ENCODE measurements at regions not wholly inside any gene's neighbourhood (a gene's known extent, or its start where the extent isn't known, plus 50 kb on each side); places are given as distances from the start of the nearest gene placed in this dataset.
"Not testable (repeated sequence)": the region's sequence is repeated elsewhere in the genome, so short reads cannot be mapped to it uniquely, and the experiment has no call there.

- H3K36me3 Mint-ChIP-seq (ENCODE audit: unreplicated experiment): no peaks in the 10 kb centered on the region
- H3K4me1 Mint-ChIP-seq (ENCODE audit: low read depth, unreplicated experiment): peaks cover 5% of the 10 kb centered on the region
- peaks cover 1% of the 10 kb centered on the region for H3K27me3 Mint-ChIP-seq (ENCODE audit: unreplicated experiment)
- TF ChIP-seq CTCF (IDR thresholded peaks at IDR 0.05; ENCODE audit: partially characterized antibody, unreplicated experiment): no peak
- H3K9me3 Mint-ChIP-seq (ENCODE audit: unreplicated experiment): peaks cover 2% of the 10 kb centered on the region
- no peak overlapping the region for H3K4me3 Mint-ChIP-seq (ENCODE audit: unreplicated experiment)
- DNase-seq: no peak
- no peak overlapping the region for H3K27ac Mint-ChIP-seq (ENCODE audit: unreplicated experiment)
Observed at GRCh38 chr2:236355911-236356310, 91.7 kb upstream of the ASB18 start.

- H3K4me3 Mint-ChIP-seq (ENCODE audit: unreplicated experiment); H3K4me1 Mint-ChIP-seq (ENCODE audit: low read depth, unreplicated experiment); H3K27ac Mint-ChIP-seq (ENCODE audit: unreplicated experiment); DNase-seq; H3K36me3 Mint-ChIP-seq (ENCODE audit: unreplicated experiment); H3K9me3 Mint-ChIP-seq (ENCODE audit: unreplicated experiment); H3K27me3 Mint-ChIP-seq (ENCODE audit: unreplicated experiment): not testable (repeated sequence)
Observed at GRCh38 chr2:236356321-236356720, 92.1 kb upstream of the ASB18 start.

GRCh38 chr2:236358482-236358881 is 94.3 kb upstream of the ASB18 start:
- H3K27ac Mint-ChIP-seq (ENCODE audit: unreplicated experiment); DNase-seq; H3K36me3 Mint-ChIP-seq (ENCODE audit: unreplicated experiment); H3K4me3 Mint-ChIP-seq (ENCODE audit: unreplicated experiment); H3K4me1 Mint-ChIP-seq (ENCODE audit: low read depth, unreplicated experiment); H3K27me3 Mint-ChIP-seq (ENCODE audit: unreplicated experiment); H3K9me3 Mint-ChIP-seq (ENCODE audit: unreplicated experiment): not testable (repeated sequence)

- H3K27me3 Mint-ChIP-seq (ENCODE audit: unreplicated experiment): no peaks in the 10 kb centered on the region
Observed at GRCh38 chr2:236359426-236360045, 95.3 kb upstream of the ASB18 start.

GRCh38 chr2:236360496-236360895 is 96.3 kb upstream of the ASB18 start:
- H3K27ac Mint-ChIP-seq (ENCODE audit: unreplicated experiment): no peak overlapping the region
- H3K4me1 Mint-ChIP-seq (ENCODE audit: low read depth, unreplicated experiment): peaks cover 3% of the 10 kb centered on the region

More at GRCh38 chr2:236359426-236360045, 95.3 kb upstream of the ASB18 start:
- no peak overlapping the region for H3K4me3 Mint-ChIP-seq (ENCODE audit: unreplicated experiment)
- TF ChIP-seq CTCF (IDR thresholded peaks at IDR 0.05; ENCODE audit: partially characterized antibody, unreplicated experiment): no peak
- no peaks in the 10 kb centered on the region for H3K36me3 Mint-ChIP-seq (ENCODE audit: unreplicated experiment)
- no peak overlapping the region for H3K27ac Mint-ChIP-seq (ENCODE audit: unreplicated experiment)
- H3K9me3 Mint-ChIP-seq (ENCODE audit: unreplicated experiment): peaks cover 2% of the 10 kb centered on the region
- DNase-seq: no peak
- H3K4me1 Mint-ChIP-seq (ENCODE audit: low read depth, unreplicated experiment): peaks cover 3% of the 10 kb centered on the region

More at GRCh38 chr2:236360496-236360895, 96.3 kb upstream of the ASB18 start:
- Mint-ChIP-seq H3K4me3 (ENCODE audit: unreplicated experiment) (no peak overlapping the region), H3K36me3 (ENCODE audit: unreplicated experiment) (no peaks in the 10 kb centered on the region), H3K27me3 (ENCODE audit: unreplicated experiment) (no peaks in the 10 kb centered on the region), H3K9me3 (ENCODE audit: unreplicated experiment) (peaks cover 2% of the 10 kb centered on the region)
- DNase-seq: no peak
- no peak for TF ChIP-seq CTCF (IDR thresholded peaks at IDR 0.05; ENCODE audit: partially characterized antibody, unreplicated experiment)

Measured in glutamatergic neuron (in vitro differentiated cells).